ENCODE measurements at regions not wholly inside any gene's neighbourhood (a gene's known extent, or its start where the extent isn't known, plus 50 kb on each side); places are given as distances from the start of the nearest gene placed in this dataset.
"Not testable (repeated sequence)": the region's sequence is repeated elsewhere in the genome, so short reads cannot be mapped to it uniquely, and the experiment has no call there.

DNA sequence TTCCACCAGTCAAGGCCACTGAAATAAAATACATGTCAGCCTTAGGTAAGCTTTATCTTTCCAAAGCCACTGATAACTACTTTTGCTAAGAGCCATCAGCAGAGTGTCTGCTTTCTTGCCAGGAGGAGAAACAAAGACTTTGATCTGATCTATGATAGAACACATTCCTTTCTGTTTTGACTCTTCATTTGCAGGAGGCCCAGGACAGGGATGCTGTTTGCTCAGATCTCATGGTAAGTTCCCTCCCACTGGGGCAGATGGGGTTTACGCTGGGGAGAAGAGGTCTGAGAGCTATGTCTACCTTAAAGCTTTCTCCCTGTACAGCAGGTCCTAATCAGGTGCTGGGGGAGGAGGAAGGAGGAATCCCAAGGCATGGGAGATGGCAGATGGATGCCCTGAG lies 497.6 kb downstream of the NTRK2 start:
- DNase-seq = no peak
- TF ChIP-seq EP300 (IDR thresholded peaks at IDR 0.05) (no peak), POLR2A (IDR thresholded peaks at IDR 0.05) (no peak)
- no peaks in the 10 kb centered on the region for H3K4me1 ChIP-seq
- H3K27ac ChIP-seq = no peak overlapping the region
- no peaks in the 10 kb centered on the region for H3K36me3 ChIP-seq
- H3K27me3 ChIP-seq = no peaks in the 10 kb centered on the region
- WGBS, 5 donors = 59 to 82% (median 62%) methylated on average over 1 of the region's 1 CpG
- peaks cover 0 to 19% (median 10%) of the 10 kb centered on the region in 4 donors for H3K9me3 ChIP-seq
- intact Hi-C loops (cut with DNase I; ENCODE audit: low total_unique reads) = no loop called here
- H3K4me3 ChIP-seq = no peak overlapping the region

DNA sequence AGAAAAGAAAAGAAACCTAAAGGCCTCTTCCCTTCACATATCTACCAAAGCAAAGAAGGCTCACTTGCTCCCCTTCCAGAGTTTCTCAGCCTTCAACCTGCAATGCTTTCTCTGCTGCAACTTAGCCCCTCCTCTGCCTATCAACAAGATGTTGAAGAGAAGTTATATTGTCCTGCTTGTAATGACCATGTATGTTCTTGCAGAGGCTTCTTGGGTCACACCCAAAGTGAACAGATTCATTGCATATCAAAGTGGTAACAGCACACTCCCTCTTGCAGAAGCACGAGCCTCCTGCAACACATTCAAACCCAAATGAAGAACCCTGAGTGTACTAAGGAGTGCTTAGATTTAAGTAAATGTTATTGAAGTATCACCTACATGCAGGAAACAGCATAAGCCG lies 494.3 kb downstream of the NTRK2 start:
- H3K4me3 ChIP-seq = no peak overlapping the region
- intact Hi-C loops (cut with DNase I; ENCODE audit: low total_unique reads) = no loop called here
- no peak overlapping the region for H3K27ac ChIP-seq
- WGBS, 5 donors = 79 to 88% (median 84%) methylated on average over 2 of the region's 2 CpGs
- no peaks in the 10 kb centered on the region for H3K36me3 ChIP-seq
- H3K4me1 ChIP-seq = no peaks in the 10 kb centered on the region
- TF ChIP-seq POLR2AphosphoS5 (IDR thresholded peaks at IDR 0.05) (no peak), POLR2A (IDR thresholded peaks at IDR 0.05) (no peak), EP300 (IDR thresholded peaks at IDR 0.05) (no peak)
- TF ChIP-seq, protein P1, sequence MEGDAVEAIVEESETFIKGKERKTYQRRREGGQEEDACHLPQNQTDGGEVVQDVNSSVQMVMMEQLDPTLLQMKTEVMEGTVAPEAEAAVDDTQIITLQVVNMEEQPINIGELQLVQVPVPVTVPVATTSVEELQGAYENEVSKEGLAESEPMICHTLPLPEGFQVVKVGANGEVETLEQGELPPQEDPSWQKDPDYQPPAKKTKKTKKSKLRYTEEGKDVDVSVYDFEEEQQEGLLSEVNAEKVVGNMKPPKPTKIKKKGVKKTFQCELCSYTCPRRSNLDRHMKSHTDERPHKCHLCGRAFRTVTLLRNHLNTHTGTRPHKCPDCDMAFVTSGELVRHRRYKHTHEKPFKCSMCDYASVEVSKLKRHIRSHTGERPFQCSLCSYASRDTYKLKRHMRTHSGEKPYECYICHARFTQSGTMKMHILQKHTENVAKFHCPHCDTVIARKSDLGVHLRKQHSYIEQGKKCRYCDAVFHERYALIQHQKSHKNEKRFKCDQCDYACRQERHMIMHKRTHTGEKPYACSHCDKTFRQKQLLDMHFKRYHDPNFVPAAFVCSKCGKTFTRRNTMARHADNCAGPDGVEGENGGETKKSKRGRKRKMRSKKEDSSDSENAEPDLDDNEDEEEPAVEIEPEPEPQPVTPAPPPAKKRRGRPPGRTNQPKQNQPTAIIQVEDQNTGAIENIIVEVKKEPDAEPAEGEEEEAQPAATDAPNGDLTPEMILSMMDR (IDR thresholded peaks at IDR 0.05) = no peak
- no peaks in the 10 kb centered on the region for H3K27me3 ChIP-seq
- no peak for DNase-seq
- peaks cover 0 to 15% (median 10%) of the 10 kb centered on the region in 4 donors for H3K9me3 ChIP-seq

DNA sequence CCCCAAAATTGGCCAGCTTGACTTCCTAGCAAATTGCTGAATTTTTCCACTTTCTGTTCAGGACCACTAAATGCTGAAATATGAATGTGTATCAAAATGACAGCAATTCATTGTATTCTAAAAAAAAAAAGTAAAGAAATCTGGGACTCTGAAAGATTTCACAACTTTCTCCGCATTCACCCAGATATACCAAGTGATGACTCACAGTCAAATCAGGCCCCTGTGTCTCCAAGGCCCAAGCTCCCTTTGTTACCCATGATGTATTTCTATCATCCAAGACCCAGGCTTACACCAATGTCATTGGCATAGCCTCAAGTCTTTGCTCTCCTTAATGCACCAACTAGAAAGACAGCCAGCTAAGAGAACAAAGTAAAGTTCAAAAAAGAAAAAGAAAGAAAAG lies 493.9 kb downstream of the NTRK2 start:
- DNase-seq = no peak
- Histone ChIP-seq H3K4me1 (peaks cover 0 to 2% (median 0%) of the 10 kb centered on the region in 4 donors), H3K4me3 (no peak overlapping the region), H3K27ac (no peak overlapping the region), H3K27me3 (no peaks in the 10 kb centered on the region), H3K9me3 (peaks cover 0 to 15% (median 9%) of the 10 kb centered on the region in 4 donors), H3K36me3 (no peaks in the 10 kb centered on the region)
- intact Hi-C loops (cut with DNase I; ENCODE audit: low total_unique reads) = no loop called here
- TF ChIP-seq EP300 (IDR thresholded peaks at IDR 0.05) (no peak), POLR2A (IDR thresholded peaks at IDR 0.05) (no peak), POLR2AphosphoS5 (IDR thresholded peaks at IDR 0.05) (no peak)
- TF ChIP-seq, protein P1 (IDR thresholded peaks at IDR 0.05) = no peak
- WGBS, 5 donors = 87 to 98% (median 95%) methylated on average over 1 of the region's 1 CpG

DNA sequence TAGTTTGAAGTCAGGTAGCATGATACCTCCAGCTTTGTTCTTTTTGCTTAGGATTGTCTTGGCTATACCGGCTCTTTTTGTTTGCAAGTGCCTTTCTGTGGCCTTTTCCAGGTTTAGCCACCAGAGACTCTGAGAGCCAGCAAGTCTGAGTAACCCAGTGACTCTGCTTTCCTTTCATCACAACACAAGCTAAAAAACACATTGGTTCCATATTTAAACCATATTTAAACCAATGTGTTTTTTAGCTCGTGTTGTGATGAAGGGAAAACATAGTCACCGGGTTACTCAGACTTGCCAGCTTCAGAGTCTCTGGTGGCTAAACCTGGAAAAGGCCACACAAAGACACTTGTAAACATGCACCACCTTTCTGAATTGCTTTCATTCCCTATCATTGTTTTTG lies 493.3 kb downstream of the NTRK2 start:
- 60 to 84% (median 69%) methylated on average over 3 of the region's 3 CpGs for WGBS, 5 donors
- TF ChIP-seq EP300 (IDR thresholded peaks at IDR 0.05) (no peak), POLR2AphosphoS5 (IDR thresholded peaks at IDR 0.05) (no peak), POLR2A (IDR thresholded peaks at IDR 0.05) (no peak)
- TF ChIP-seq, protein P1 (IDR thresholded peaks at IDR 0.05) = no peak

DNA sequence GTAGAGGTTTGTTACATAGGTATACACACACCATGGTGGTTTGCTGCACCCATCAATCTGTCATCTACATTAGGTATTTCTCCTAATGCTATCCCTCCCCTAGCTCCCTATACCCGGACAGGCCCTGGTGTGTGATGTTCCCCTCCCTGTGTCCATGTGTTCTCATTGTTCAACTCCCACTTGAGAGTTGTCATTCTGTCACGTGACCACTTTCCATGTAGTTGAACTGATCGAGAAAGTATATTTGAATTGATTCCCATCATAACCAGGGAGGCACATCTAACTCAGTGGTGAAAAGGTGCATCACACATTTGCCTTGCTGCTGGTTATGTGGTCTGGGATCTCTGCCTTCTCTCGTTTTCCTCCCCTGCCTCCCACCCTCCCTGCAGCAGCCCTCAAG lies 491.4 kb downstream of the NTRK2 start:
- intact Hi-C loops (cut with DNase I; ENCODE audit: low total_unique reads); H3K36me3 ChIP-seq; H3K4me3 ChIP-seq; DNase-seq; H3K4me1 ChIP-seq; H3K27ac ChIP-seq; H3K27me3 ChIP-seq: not testable (repeated sequence)
- WGBS, 5 donors = 76 to 93% (median 84%) methylated on average over 4 of the region's 4 CpGs
- H3K9me3 ChIP-seq = peaks cover 0 to 15% (median 9%) of the 10 kb centered on the region in 4 donors

More for the DNA sequence above, 493.3 kb downstream of the NTRK2 start:
- Histone ChIP-seq H3K36me3 (no peaks in the 10 kb centered on the region), H3K27me3 (no peaks in the 10 kb centered on the region), H3K9me3 (peaks cover 0 to 15% (median 9%) of the 10 kb centered on the region in 4 donors), H3K27ac (no peak overlapping the region), H3K4me3 (no peak overlapping the region), H3K4me1 (peaks cover 0 to 8% (median 0%) of the 10 kb centered on the region in 4 donors)
- DNase-seq = no peak
- intact Hi-C loops (cut with DNase I; ENCODE audit: low total_unique reads) = no loop called here
